ENCODE measurements at regions not wholly inside any gene's neighbourhood (a gene's known extent, or its start where the extent isn't known, plus 50 kb on each side); places are given as distances from the start of the nearest gene placed in this dataset.

DNA sequence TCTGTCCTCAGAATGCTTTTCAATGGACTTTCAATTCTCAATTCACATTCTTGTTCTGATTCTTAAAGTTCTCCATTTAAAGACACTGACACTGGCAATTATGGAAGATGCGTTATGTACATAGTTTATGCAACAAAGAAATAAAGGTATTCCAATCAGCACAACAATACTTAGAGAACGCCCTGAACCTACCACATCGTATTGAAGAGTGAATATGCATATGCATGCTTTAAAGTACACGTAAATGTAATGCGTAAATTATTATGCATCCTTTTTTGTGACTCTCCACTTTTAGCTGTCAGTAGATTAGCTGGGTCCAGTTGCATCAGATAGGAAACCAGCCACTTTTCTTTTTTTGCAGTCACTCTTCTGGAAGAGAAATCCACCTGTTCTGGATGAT is 83.5 kb downstream of the RBM43 start:
- Histone ChIP-seq H3K27me3 (ENCODE audit: insufficient read depth, poor library complexity, severe bottlenecking) (peaks cover 3% of the 10 kb centered on the region), H3K27ac (replicated peaks) (no peak overlapping the region), H3K4me3 (replicated peaks; ENCODE audit: insufficient read depth, low read length) (no peak overlapping the region)
- DNase-seq (ENCODE audit: low read depth in 1 of 2, low spot score in 1 of 2), result no peak
- TF ChIP-seq SPI1 (IDR thresholded peaks at IDR 0.05; ENCODE audit: borderline replicate concordance, low read depth), result no peak
- TF ChIP-seq POLR2AphosphoS5 (IDR thresholded peaks at IDR 0.05; ENCODE audit: low read depth), result no peak
- no peak for TF ChIP-seq CTCF (IDR thresholded peaks at IDR 0.05; ENCODE audit: insufficient read depth, low read length)
- TF ChIP-seq GABPA (IDR thresholded peaks at IDR 0.05; ENCODE audit: low read depth), result no peak
- no peak for TF ChIP-seq REST (IDR thresholded peaks at IDR 0.05; ENCODE audit: insufficient replicate concordance, low read depth)

DNA sequence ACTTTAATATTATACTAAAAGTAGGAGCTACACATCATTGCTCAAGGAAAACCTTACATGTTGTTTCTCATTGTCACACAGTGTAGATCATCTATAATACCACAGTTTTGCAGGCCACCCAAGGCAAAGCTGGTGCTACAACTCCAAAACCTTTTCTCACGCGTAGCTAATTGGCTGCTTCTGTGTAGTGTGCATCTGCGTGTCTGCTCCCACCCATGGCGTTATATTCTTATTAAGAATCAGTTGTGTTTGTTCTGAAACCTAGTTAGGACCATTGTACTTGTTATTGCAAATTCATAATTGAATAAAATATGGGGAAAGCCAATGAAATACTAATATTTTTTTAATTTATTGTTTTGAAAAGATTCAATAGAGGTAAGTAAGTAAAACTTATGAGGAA is 83.9 kb downstream of the RBM43 start:
- no peak overlapping the region for H3K27ac ChIP-seq (replicated peaks)
- H3K27me3 ChIP-seq (ENCODE audit: insufficient read depth, poor library complexity, severe bottlenecking), result peaks cover 5% of the 10 kb centered on the region
- H3K4me3 ChIP-seq (replicated peaks; ENCODE audit: insufficient read depth, low read length), result no peak overlapping the region
- DNase-seq (ENCODE audit: low read depth in 1 of 2, low spot score in 1 of 2), result no peak
- TF ChIP-seq POLR2AphosphoS5 (IDR thresholded peaks at IDR 0.05; ENCODE audit: low read depth), result no peak
- no peak for TF ChIP-seq REST (IDR thresholded peaks at IDR 0.05; ENCODE audit: insufficient replicate concordance, low read depth)
- TF ChIP-seq GABPA (IDR thresholded peaks at IDR 0.05; ENCODE audit: low read depth), result no peak
- no peak for TF ChIP-seq SPI1 (IDR thresholded peaks at IDR 0.05; ENCODE audit: borderline replicate concordance, low read depth)
- no peak for TF ChIP-seq CTCF (IDR thresholded peaks at IDR 0.05; ENCODE audit: insufficient read depth, low read length)

- Histone ChIP-seq H3K27me3 (ENCODE audit: insufficient read depth, poor library complexity, severe bottlenecking) (peaks cover 8% of the 10 kb centered on the region), H3K4me3 (replicated peaks; ENCODE audit: insufficient read depth, low read length) (no peak overlapping the region), H3K27ac (replicated peaks) (no peak overlapping the region)
- DNase-seq (ENCODE audit: low read depth in 1 of 2, low spot score in 1 of 2), result no peak
- TF ChIP-seq POLR2AphosphoS5 (IDR thresholded peaks at IDR 0.05; ENCODE audit: low read depth) (no peak), REST (IDR thresholded peaks at IDR 0.05; ENCODE audit: insufficient replicate concordance, low read depth) (no peak), GABPA (IDR thresholded peaks at IDR 0.05; ENCODE audit: low read depth) (no peak), CTCF (IDR thresholded peaks at IDR 0.05; ENCODE audit: insufficient read depth, low read length) (no peak), SPI1 (IDR thresholded peaks at IDR 0.05; ENCODE audit: borderline replicate concordance, low read depth) (no peak)
Observed at GRCh38 chr2:151176661-151177060, 85.0 kb downstream of the RBM43 start.
